GM19455 (cell line): ENCODE measurements at regions not wholly inside any gene's neighbourhood (a gene's known extent, or its start where the extent isn't known, plus 50 kb on each side); places are given as distances from the start of the nearest gene placed in this dataset.

ENCODE experiments used
- ATAC-seq: cut with Tn5 transposase; IDR thresholded peaks from one replicate; pipeline ENCODE4 v1.9.1; 2021; ENCODE audit not compliant: unreplicated experiment

DNA sequence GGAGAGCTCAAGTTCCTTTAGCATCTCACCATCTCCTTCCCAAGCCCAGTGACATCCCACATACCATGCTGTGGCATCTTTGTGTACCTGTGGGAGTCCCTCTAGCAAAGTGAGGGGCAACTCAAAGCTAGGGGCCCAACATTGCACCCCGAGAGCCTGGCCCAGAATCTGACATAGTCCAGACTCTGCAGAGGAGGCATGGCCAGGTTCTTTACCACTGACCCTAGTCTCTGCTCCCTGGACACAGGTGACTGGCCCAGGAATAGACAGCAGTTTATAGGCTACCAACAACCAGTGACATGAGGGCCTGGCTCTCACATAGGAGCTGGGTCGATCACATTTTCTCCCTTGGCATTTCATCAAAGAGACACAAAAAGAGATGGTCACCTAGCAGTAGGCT is 444.0 kb upstream of the ZMIZ1 start:
- no peak for ATAC-seq

DNA sequence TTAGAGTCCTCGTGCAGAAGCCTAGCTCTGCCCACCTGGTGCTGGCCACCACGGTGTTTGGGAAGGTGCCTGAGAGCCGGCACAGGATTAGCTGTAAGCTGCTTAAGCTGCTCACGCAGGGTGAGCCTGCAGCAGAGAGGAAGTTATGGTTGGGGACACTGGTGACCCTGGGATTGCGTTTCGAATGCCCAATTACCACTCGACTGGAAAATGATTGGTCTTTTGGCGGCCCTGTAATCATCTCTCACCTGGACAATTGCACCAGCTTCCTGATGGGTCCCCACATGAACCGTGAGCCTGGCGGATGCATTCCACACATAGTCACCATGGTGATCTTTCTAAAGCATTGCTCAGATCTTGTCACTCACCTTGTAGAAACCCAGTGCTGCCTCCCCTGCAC is 442.3 kb upstream of the ZMIZ1 start:
- no peak for ATAC-seq

DNA sequence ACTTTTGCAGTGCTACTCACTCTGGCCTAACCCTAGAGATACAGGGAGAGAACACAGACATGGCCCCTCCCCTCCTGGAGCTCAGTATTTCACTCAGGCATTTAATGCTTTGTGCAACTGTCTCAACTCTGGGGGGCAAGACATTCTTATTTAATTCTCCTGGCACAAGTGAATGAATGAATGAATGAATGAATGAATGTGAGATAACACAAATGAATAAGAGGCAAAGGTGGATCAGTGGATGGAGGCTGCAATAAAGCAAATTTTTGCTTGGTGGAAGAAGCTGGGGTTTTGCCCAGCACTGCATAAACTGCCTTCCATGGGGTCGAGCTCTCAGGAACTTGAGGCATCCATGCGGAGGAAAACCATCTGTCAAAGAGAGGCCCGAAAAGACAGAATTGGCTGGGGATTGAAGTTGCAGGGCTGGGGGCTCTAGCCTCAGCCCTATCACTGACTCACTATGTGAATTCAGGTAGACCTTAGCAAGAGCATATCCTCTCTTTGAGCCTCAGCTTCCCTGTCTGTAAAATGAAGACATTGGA is 441.4 kb upstream of the ZMIZ1 start:
- no peak for ATAC-seq

DNA sequence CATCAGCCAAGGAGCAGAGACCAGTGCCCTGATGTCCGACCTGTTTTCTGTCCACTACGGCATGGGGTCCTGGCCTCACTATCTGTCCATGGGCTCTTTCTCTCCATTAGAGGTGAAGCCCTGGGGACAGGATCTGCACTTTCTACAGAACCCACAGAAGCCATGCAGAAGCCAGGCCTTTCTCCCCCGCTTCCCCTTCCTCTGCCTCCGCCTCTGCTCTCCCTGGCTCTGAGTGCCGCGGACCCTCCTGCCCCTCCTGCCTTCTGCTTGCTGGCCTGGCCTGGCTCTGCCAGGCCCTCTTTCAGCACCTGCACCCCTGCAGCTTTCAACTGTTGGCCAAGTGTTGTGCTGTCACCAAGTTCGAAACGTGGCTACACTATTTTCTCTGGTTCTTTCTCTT is 439.8 kb upstream of the ZMIZ1 start:
- ATAC-seq, result no peak

DNA sequence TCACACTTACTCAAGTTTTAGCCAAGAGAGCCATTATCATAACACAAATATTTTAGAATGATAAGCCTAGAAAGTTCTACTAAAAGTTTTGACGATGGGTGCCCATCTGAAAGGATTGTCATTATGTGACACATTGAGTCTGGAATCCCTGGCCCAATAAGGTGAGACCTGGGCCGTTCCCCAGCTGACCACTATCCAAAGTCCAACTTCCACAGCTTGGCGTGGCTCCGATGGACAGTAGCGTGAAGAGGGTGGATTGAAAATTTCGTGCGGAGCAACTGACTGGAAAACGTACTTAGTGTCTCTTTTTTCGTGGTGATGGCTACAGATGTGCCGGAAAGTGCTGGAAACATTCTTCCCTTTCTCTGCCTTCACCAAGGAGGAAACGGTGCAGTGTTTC is 439.0 kb upstream of the ZMIZ1 start:
- no peak for ATAC-seq

DNA sequence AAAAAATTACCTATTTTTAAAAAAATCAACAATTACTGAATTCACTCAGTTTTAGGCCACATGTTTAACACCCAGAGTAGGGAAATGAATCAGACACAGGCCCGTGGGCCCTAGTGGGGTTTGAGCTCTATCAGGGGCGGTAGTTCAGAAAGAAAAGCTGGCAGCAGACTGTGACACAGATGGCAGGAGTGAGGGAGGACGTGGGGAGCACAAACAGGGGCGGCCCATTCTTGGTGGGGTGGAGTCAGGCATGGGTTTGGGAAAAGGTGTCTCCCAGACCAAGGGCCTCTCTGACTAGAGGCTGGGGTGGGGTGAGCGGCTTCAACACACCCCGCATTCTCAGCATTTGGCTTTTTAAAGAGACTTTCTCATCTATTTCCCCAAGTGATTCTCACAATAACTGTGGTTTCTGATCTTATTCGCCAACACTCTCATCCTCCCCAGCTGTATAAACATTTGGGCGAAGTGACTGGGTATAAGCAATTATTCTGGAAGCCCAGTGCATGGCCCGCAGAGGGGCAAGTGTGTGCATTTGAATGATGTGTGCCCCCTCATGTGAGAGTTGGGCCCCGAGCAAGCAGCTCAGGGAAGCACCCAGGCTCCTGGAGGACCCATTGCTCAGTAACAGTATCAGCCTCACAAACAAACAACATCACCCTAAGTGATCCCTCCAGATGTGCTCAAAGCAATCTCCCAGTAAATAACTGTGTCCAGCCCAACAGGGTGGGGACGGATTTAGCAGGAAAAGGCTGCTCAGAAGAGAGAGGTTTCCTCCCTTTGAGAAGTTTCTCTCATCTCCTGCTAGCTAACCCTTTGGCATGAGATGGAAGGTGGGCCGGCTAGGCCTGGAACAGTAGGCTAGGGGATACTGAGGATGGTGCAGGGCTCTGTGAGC is 437.6 kb upstream of the ZMIZ1 start:
- no peak for ATAC-seq

DNA sequence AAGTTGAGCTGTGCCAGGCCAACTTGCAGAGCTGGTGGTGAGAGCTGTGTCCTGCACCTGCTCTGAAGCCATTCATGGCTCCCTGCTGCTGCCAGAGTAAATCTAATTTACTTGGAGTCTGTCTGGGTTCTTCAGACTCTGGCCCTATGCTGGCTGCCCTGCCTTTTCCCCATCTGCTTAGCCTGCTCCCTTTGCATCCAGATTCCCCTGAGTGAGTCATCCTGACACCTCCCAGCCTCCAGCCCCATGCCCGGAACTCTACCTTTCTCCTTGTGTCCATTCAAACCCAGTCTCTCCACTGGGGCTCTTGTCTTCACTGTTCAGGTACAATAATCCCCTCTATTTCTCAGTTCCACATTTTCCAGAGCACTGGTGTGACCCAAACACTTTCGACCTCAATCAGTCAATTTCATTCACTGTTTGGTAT is 434.4 kb upstream of the ZMIZ1 start:
- ATAC-seq, result no peak

DNA sequence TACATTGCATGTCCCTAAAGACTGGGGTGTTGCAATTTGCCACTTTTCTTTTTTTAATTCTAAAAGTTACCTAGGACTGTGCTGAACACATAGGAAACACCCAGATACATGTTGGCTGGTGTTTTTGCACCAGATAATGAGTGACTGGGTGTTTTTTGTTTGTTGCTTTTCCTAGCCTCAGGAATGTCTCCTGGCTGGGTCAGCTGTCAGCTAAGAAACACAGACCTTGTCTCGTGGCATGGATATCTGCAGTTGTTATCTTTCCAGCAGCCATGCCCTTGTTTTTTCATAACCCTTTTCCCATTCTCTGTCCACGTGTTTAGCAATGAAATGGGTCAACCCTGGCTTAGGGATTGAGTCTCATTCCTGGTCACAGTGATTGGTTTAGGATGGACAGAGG is 433.9 kb upstream of the ZMIZ1 start:
- ATAC-seq, result no peak

DNA sequence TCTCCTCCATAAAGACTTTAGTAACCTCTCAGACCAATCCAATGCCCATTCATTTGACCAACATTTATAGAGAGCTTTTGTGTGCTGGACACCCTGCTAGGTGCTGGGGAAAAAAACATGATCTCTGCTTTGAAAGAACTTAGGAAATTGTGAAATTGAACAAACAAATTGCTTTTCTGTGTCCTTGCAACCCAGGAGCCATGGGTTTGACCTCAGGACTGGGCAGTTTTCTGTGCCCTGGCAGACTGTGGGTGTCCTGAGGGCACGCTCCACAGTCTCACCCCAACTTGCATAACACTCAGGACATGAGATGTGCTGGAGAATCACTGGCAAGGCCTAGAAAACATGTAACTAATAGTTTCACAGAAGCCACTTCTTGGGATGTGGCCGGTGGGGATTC is 429.1 kb upstream of the ZMIZ1 start:
- no peak for ATAC-seq

DNA sequence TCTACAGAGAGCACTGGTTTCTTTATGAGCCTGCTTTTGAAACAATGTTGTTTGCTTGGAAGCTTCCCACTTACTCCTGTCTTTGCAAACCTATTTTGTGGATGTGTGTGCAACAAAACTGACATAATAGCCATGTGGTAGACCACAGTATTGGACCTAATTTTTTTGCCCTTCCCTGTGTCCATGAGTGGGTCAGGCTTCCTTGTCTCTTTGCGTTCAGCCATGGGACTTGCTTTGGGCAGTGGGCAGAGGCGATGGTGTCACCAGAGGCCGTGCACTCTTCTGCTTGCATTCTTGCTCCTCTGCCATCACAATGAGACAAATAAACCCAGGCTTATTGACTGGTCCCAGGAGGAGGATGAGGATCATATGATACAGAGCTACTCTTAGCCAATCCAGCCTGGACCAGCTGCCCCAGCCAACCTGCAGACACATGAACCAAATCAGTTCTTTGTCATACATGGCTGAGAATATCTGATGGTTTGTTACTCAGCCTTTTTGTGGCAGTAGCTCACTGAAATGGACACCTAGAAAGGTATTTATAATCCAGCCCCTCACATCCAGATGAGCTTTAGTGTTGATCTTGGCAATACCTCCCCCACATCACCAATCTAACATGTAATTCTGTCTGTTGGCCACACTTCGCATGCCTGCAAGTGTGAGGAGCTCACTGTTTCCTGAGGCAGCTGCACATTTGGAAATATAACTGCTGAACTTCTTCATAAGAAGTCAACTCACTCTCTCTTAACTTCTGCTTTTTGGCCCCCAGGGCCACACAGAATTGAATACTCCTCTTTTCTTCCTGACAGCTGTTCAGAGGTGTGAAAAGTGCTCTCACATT is 427.8 kb upstream of the ZMIZ1 start:
- no peak for ATAC-seq

DNA sequence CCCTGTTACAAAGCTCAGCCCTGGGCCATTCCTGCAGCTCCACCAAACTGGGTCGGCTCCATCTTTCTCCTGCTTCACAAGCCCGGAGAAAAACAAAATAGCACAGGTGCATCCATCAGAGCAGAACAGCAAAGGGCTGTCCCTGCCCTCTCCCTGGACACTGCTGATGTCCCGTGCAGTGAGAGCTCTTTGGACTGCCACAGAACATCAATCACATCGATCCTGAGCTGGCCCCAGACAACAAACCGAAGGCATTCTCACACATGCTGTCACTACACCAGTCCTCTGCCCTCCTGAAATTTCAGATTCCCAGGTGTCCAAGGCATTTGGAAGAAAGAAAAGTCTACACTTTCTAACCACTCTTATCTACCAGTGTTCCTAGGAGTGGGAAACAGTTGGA is 427.1 kb upstream of the ZMIZ1 start:
- ATAC-seq, result no peak

DNA sequence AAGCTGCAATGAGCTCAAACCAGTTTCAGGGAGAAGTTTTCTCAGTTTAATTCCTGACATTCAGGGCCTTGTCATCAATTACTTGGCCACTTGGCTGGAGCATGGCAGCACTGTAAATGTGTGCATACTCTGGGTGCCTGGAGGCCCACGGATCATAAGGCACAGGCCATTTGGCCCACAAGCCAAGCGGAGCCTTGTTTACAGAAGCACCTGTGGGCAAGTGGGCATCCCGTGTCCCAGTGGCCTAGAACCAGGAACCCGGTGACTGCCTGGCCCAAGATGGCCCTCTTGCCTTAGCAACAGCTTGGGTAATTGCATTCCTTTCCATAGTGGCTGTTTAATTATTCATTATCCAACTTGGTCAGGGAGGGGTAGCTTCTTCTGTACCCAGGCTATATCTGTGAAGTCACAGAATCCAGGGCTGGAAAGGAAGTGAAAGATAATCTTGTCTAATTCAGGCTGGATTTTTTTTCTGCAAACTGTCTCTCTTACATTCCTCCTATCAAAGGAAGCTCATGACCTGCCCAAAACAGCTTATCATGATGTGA is 426.4 kb upstream of the ZMIZ1 start:
- ATAC-seq, result no peak

DNA sequence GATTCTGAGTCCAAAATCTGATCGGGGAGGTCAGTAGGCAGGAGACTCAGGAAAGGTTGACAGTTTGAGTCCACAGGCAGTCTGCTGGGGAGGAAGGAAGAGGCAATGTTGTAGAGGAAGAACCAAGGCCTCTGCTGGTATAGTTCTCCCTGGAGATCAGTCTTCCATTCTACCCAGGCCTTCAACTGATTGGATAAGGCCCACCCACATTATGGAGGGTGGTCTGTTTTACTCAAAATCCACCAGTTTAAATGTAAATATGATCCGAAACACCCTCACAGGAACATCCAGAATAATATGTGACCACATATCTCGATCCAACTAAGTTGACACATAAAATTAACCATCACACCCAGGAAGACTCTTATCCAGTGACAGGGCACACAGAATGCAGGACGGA is 425.3 kb upstream of the ZMIZ1 start:
- no peak for ATAC-seq

DNA sequence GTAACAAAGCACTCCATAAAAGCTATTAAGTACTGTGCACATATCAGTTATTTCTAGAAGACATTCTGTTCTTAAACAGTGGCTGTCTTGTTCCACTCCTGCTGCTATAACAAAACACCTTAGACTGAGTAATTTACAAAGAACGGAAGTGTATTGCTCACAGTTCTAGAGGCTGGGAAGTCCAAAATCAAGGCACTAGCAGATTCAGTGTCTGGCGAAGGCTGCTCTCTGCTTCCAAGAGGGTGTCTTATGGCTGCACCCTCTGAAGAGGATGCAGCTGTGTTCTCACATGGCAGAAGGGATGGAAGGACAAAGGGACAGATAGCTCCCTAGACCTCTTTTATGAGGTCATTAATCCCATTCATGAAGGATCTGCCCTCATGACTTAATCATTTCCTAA is 424.2 kb upstream of the ZMIZ1 start:
- ATAC-seq, result no peak

DNA sequence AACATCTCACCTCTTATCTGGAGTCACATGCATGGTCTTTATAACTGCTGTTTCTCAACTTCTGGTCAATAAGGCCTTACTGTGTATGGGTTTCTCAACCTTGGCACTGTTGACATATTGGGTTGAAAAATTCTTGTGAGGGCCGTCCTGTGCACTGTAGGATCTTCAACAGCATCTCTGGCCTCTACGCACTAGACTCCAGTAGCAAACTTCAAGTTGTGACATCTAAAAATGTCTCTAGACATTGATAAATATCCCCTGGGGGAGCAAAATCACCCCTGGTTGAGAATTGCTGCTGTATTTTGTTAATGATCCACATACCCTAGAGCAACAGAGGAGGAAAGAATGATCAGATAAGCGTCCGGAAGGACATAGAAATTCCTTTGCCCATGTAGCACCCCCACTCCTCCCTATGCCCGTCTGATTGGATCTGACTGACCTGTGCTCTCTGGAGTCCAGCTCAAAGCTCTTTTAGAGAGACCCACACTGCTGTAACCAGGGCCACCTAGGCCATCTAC is 423.5 kb upstream of the ZMIZ1 start:
- no peak for ATAC-seq

DNA sequence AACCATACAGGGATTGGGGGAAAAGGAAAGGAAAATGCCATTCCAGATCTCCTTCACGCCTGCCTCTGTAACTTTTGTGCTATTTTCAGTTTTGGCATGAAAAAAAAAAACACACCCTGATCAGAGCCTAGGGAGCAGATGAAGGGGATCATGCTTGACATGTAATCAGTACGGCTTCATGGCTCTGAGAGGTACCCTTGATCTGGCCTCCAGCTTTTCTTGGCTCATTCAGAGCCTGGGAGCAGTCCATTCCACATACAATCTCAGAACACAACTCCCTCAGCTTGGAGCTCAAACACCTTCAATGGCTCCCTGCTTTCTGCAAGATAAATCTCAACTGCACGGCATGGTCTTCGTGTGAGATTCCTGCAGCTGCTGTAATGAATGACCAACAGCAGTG is 422.8 kb upstream of the ZMIZ1 start:
- ATAC-seq, result no peak

DNA sequence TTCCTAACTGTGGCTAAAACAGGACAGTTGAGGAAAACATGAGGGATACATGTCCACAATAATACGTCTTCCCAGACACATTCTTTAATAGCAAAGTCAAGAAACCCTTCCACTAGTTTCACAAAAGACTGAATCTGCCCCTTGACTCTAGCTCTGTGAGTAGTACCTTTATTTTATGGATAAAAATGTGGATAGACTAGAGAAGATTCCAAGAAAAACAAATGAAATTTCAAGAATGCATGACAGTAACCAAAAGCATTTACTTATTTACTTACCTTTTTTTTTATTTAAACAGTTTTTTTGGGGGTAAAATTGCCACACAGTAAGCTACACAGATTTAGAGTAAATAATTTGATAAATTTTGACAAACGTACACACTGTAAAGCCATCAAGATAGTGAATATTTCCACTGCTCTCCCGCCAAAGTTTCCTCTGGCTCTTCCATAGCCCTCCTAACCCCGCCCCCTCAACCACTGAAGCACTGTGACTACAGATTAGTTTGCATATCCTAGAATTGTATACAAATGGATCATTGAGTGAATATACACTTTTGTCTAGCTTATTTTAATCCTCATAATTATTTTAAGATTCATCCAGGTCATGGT is 420.4 kb upstream of the ZMIZ1 start:
- no peak for ATAC-seq

DNA sequence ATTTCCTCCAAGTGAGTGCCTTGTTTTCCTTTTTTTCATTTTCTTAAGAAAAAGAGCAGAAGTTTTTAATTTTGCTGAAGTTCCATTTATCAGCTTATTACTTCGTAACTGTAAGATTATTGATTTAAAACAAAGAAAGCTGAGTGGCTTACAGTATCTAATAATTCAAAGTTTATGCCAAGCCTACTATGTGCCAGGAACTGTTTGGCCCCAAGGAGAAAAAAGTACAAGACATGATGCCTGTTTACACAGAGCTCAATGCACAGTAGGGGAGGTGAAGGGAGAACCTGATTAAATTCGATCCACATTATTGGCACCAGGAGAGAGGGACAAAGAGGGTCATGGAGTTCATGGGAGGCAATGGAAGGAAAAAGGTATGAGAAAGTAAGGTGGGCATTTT is 419.3 kb upstream of the ZMIZ1 start:
- ATAC-seq, result no peak

DNA sequence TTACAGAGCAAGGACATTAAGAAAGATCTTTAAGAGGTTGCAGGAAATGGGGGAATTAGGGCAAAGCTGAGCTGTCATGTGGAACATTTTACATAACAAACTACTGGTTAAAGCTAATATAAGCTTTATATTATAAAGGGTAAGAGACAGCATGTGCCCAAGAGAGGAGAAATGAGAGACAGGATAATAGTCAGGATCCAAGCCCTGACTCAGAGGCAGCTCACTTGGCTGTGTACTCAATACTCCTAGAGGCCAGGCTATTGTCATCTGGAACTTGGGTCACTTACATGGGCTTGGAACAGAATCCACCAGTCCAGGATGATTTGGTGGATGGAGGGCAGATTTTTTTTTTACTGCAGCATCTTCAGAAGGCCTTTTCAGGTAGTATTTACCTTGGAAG is 418.6 kb upstream of the ZMIZ1 start:
- ATAC-seq, result no peak

DNA sequence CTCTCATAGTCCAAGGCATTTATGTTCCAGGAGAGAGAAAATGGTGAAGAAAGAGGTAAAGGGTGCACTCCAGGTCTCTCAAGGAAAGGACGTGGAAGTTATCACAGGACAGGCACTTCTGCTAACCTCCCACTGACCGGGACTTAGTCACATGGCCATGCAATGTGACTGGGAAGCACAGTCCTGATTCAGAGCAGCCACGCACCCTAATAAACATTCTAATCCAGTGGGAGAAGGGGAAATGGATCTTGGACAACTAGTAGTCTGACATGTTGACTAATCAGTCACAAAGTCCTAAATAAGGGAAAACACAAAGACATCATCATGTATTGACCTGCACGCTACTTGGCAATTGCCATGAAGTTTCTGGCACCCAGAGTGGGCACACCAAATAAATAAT is 417.5 kb upstream of the ZMIZ1 start:
- ATAC-seq, result no peak

DNA sequence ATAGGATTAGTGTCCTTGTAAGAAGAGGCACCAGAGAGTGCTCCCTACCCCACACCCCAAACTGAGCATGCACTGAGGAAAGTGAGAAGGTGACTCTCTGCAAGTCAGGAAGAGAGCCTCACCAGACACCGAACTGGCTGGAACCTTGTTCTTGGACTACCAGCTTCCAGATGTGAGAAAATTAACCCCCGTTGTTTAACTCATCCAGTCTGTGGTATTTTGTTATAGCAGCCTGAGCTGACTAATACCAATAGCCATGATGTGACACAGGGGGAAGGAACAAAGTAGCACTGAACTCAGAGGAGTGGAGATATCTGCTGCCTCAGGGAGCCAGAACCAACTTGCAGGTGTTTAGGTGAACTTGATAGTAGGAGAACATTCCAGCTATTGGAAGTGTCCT is 415.2 kb upstream of the ZMIZ1 start:
- ATAC-seq, result no peak
